NCI-H2107 (cell line): ENCODE measurements at regions not wholly inside any gene's neighbourhood (a gene's known extent, or its start where the extent isn't known, plus 50 kb on each side); places are given as distances from the start of the nearest gene placed in this dataset.

ENCODE experiments used
- DNase-seq: peaks from one replicate; lab custom pipeline; 2025; lab: John Stamatoyannopoulos, UW

GRCh38 chr11:131052367-131052766 lies 136.1 kb upstream of the SNX19 start:
- no peak for DNase-seq

GRCh38 chr11:131056036-131056435 lies 139.8 kb upstream of the SNX19 start:
- no peak for DNase-seq

GRCh38 chr11:131063638-131064037 lies 147.4 kb upstream of the SNX19 start:
- no peak for DNase-seq

- DNase-seq = no peak
Measured at GRCh38 chr11:131064373-131064991, 148.2 kb upstream of the SNX19 start.

GRCh38 chr11:131065435-131066413 lies 149.4 kb upstream of the SNX19 start:
- no peak for DNase-seq

GRCh38 chr11:131066551-131066950 lies 150.3 kb upstream of the SNX19 start:
- no peak for DNase-seq

- DNase-seq = no peak
Measured at GRCh38 chr11:131070365-131070764, 154.1 kb upstream of the SNX19 start.

- no peak for DNase-seq
Measured at GRCh38 chr11:131073167-131073566, 156.9 kb upstream of the SNX19 start.

GRCh38 chr11:131074573-131074972 lies 158.3 kb upstream of the SNX19 start:
- no peak for DNase-seq

GRCh38 chr11:131077340-131077739 lies 161.1 kb upstream of the SNX19 start:
- no peak for DNase-seq

GRCh38 chr11:131079036-131079435 lies 162.8 kb upstream of the SNX19 start:
- DNase-seq = no peak

- no peak for DNase-seq
Measured at GRCh38 chr11:131089727-131090245, 173.5 kb upstream of the SNX19 start.

GRCh38 chr11:131092469-131092868 lies 176.2 kb upstream of the SNX19 start:
- DNase-seq = no peak

GRCh38 chr11:131094827-131095226 lies 178.5 kb upstream of the SNX19 start:
- no peak for DNase-seq

- no peak for DNase-seq
Measured at GRCh38 chr11:131095511-131096185, 179.4 kb upstream of the SNX19 start.

- DNase-seq = no peak
Measured at GRCh38 chr11:131099013-131099412, 182.7 kb upstream of the SNX19 start.

GRCh38 chr11:131099746-131100145 lies 183.5 kb upstream of the SNX19 start:
- no peak for DNase-seq

GRCh38 chr11:131108760-131109159 lies 192.5 kb upstream of the SNX19 start:
- DNase-seq = no peak

- no peak for DNase-seq
Measured at GRCh38 chr11:131109257-131109656, 193.0 kb upstream of the SNX19 start.

- DNase-seq = no peak
Measured at GRCh38 chr11:131109790-131110189, 193.5 kb upstream of the SNX19 start.

- no peak for DNase-seq
Measured at GRCh38 chr11:131111775-131112174, 195.5 kb upstream of the SNX19 start.

- no peak for DNase-seq
Measured at GRCh38 chr11:131118247-131118646, 202.0 kb upstream of the SNX19 start.
